Immature natural killer cell (primary cell): ENCODE measurements at regions not wholly inside any gene's neighbourhood (a gene's known extent, or its start where the extent isn't known, plus 50 kb on each side); places are given as distances from the start of the nearest gene placed in this dataset.

Source experiments
- DNase-seq, 3 donors: peaks; one replicate each; pipeline ENCODE4 v3.0.0; 2022; ENCODE audit warnings: mixed read lengths in 1 of 3
- H3K27ac Mint-ChIP-seq, 6 donors: one replicate each; pipeline ENCODE4 v1.8.0; 2020; ENCODE audit warnings: mixed read lengths in 6 of 6, mild to moderate bottlenecking in 5 of 6, inconsistent platforms in 4 of 6, moderate library complexity in 3 of 6
- H3K27me3 Mint-ChIP-seq, 3 donors: one replicate each; pipeline ENCODE4 v1.8.0; 2020 to 2021; ENCODE audit warnings: low read depth in 3 of 3, mild to moderate bottlenecking in 3 of 3, mixed read lengths in 3 of 3, moderate library complexity in 3 of 3, inconsistent platforms in 1 of 3
- H3K36me3 Mint-ChIP-seq, 3 donors: one replicate each; pipeline ENCODE4 v1.8.0; 2020; ENCODE audit warnings: mixed read lengths in 3 of 3, inconsistent platforms in 2 of 3, mild to moderate bottlenecking in 2 of 3
- H3K4me1 Mint-ChIP-seq, 2 donors: one replicate each; pipeline ENCODE4 v1.8.0; 2020; ENCODE audit warnings: inconsistent platforms in 2 of 2, mild to moderate bottlenecking in 2 of 2, mixed read lengths in 2 of 2, moderate library complexity in 1 of 2
- H3K4me3 Mint-ChIP-seq, 5 donors: one replicate each; pipeline ENCODE4 v1.8.0; 2020; ENCODE audit warnings: mild to moderate bottlenecking in 5 of 5, mixed read lengths in 5 of 5, inconsistent platforms in 3 of 5, moderate library complexity in 3 of 5
- H3K9me3 Mint-ChIP-seq, 6 donors: one replicate each; pipeline ENCODE4 v1.8.0; 2020; ENCODE audit warnings: mild to moderate bottlenecking in 6 of 6, mixed read lengths in 6 of 6, inconsistent platforms in 4 of 6, moderate library complexity in 3 of 6

GRCh38 chr1:60126723-60127122 lies 53.2 kb upstream of the C1orf87 start:
- DNase-seq: no peak
- Mint-ChIP-seq H3K36me3 (no peaks in the 10 kb centered on the region), H3K4me3 (no peak overlapping the region), H3K27me3 (no peaks in the 10 kb centered on the region), H3K27ac (no peak overlapping the region), H3K4me1 (no peaks in the 10 kb centered on the region), H3K9me3 (no peaks in the 10 kb centered on the region)
